Islet precursor cell (in vitro differentiated cells): ENCODE measurements at regions not wholly inside any gene's neighbourhood (a gene's known extent, or its start where the extent isn't known, plus 50 kb on each side); places are given as distances from the start of the nearest gene placed in this dataset.
A peak's percentile ranks its signal among the peaks of the same experiment; 100 is the strongest.

ENCODE experiments used
- DNase-seq: peaks from one replicate; pipeline ENCODE4 v3.0.0-alpha.2; 2018

DNA sequence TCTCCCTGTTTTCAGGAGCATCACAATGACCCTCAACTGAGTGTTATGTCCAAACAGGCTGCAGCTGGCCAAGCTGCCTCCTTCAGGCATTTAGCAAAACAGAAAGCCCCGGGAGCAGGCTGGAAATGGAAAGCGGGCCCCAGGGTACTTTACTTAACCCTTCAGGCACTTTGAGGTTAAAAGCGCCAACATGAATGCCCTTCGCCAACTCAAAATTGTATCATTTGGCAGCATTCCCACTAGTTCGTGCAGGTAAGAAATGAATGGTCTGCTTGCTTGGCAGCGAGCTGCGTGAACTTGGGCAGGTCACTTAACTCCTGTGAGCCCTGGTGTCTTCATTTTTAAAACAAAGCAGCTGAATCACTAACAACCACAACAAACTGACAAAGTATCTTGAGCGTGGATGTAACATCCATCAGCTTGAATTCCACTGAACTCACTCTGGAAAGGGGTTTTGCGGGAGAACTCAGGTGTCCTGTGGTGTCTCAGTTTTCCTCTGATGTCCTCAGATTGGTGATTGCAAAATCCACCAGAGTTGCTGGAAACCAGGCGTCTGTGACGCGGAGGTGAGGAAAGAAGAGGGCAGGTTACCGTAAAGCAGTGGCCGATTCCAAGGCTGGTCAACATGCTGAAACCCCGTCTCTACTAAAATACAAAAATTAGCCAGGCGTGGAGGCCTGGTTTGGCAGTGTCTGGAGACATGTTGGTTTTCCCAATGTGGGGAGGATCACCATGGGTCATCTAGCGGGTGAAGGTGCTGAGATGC, 118.8 kb upstream of the ZNF217 start:
- DNase-seq, result no peak

GRCh38 chr20:53711333-53712211, 117.9 kb upstream of the ZNF217 start:
- DNase-seq, result no peak

- peak; percentile 84 for DNase-seq
Measured at GRCh38 chr20:53708129-53708968, 114.7 kb upstream of the ZNF217 start.

DNA sequence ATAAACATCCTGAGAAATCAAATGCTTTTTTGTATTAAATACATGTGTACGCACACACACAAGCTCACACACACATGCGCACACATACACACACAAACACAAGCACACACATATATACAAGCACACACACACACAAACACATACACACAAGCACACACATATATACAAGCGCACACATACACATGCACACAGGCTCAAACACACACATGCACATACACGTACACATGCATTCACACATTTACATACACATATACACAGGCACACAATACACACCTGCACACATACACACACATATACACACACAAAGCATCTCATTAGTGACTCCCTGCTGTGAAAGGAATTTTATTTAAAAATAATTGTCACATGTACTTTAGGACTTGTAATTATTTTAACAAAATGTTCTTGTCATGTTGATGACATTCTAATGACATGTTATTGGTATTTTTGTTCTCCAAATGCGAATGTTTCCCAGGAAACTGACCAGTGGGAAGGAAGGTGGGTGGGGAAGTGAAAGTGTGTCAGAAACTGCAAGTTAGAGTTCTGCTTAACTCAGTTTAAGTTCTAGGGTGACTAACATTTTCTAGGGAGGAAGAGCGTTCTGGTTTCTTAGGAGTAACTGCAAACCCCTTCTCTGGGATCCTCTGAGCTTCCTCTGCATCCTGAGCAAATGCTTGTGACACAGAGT, 113.9 kb upstream of the ZNF217 start:
- DNase-seq, result no peak

DNA sequence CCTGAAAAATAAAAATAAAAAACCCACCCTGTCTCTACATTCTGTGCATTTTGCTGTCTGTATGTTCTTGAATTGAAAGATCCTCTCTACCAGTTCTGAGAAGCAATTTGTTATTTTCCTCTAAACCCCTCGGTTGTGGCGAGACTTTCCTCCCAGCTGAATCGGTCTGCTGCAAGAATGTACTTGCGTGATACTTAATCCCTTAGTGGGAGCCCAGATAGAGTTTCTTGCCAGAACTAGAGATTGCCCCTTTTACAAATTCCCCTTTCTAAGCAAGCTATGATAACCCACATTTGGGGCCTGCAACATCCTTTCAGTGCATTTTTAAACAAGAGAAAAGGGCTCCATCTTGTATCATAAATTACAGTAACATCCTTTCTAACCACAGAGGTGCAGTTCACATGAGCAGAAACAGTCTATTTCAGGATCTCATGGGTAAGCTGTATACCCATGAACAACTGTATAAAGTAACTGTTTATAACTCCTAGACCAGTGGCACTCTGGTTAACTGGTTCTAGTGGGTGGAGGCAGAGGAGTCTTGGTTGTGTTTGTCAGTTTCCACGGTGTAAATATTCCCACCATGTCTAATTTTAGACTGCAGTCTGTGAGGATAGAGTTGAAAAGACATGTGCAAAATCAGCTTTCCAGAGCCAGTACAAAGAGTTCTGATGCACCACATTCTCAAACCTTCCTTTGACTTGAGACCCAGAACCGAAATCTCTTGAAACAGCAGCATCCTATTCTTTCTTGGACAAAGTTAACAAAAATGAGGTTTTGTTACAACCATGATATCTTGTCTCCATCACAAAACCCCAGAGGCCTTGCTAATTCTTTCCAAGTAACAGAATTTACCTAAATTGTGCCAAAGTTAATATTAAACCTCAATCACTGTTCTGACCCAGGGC, 113.1 kb upstream of the ZNF217 start:
- DNase-seq, result no peak

- DNase-seq, result no peak
Measured at GRCh38 chr20:53706008-53706465, 112.4 kb upstream of the ZNF217 start.

GRCh38 chr20:53702617-53703016, 109.0 kb upstream of the ZNF217 start:
- DNase-seq, result no peak

DNA sequence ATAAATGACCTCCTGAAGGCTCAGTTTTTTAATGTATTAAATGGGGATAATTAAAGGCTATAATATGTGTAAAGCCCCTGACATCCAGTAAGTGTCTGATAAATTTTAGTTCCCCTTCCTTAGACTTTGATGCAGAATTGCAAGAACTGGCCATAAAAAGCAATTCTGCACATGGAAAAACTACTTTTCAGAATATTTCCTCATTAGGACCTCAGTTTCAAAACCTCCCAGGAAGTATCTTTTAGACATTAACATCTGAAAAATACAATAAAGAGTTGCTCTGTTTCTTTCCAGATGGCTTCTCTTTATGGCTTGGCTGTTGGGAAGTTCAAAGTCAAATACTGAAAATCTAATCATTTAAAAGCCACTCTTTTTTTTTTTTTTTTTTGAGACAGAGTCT, 106.3 kb upstream of the ZNF217 start:
- no peak for DNase-seq

DNA sequence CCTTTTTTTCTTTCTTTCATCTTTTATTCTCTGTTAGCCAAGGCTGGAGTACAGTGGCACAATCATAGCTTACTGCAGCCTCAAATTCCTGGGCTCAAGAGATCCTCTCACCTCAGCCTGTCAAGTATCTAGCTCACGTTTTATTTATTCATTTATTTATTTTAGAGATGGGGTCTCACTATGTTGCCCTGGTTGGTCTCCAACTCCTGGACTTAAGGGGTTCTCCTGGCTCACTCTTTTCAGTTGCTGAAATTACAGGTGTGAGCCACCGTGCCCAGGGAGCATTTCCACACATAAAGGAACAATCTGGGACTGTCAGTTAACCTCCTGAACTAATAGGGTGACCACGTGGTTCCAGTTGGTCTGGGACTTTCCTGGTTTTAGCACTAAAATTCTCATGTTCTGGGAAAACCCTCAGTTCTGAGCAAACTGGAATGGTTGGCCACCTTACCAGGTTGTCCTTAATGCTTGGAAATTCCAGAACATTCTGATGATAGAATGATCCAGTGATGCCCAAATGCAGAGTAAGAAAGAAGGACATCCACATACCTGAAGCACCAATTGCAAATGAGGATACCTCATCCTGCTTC, 105.5 kb upstream of the ZNF217 start:
- DNase-seq, result no peak

DNA sequence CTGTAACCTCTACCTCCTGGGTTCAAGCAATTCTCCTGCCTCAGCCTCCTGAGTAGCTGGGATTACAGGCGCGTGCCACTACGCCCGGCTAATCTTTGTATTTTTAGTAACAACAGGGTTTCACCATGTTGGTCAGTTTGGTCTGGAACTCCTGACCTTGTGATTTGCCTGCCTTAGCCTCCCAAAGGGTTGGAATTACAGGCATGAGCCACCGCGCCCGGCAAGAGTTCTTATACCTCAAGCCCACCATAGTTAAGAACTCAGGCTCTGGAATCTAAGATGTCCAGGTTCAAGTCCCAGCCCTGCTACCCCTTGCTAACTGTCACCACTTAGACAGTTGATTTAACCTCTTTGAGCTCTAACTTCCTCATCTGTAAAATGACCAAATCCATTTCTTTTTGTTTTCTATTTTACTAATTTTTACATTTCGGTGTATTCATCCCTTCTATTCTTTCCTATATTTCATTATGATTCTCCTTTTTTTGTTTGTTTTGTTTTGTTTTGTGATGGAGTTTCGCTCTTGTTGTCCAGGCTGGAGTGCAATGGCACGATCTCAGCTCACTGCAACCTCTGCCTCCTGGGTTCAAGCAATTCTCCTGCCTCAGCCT, 104.8 kb upstream of the ZNF217 start:
- no peak for DNase-seq

DNA sequence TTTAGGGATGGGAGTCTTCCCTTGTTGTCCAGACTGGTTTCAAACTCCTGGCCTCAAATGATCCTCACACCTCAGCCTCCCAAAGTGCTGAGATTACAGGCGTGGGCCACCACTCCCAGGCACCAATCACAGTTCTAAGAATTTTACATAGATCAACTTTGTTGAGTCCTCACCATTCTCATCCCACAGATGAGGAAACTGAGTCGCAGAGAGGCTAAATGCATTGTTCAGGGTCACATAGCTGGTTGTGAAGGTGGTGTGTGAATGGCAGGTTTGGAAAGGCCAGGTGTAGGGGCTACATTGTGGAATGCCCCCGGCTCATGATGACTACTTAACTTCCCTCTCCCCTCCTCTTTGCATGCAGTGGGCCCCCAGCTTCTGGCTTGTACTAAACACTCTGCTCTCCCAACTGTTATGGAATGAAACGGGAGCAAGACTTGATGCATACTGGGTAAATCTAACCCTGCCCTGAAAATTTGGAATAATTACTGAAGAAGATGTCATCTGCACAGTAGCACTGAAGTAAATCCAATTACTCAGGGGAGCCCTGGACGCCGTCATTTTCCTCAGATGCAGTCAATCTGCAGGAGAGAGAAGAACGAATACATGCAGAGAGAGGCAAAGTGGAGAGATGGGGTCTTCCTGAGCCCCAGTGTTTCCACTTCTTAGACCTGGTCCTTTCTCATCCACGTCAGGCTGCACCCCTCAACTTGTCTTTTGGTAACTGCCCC, 102.3 kb upstream of the ZNF217 start:
- no peak for DNase-seq

GRCh38 chr20:53693262-53693871, 99.7 kb upstream of the ZNF217 start:
- DNase-seq, result no peak

- DNase-seq, result no peak
Measured at GRCh38 chr20:53692465-53693067, 98.9 kb upstream of the ZNF217 start.

- no peak for DNase-seq
Measured at GRCh38 chr20:53691811-53692192, 98.2 kb upstream of the ZNF217 start.

- DNase-seq, result no peak
Measured at GRCh38 chr20:53691060-53691810, 97.6 kb upstream of the ZNF217 start.

DNA sequence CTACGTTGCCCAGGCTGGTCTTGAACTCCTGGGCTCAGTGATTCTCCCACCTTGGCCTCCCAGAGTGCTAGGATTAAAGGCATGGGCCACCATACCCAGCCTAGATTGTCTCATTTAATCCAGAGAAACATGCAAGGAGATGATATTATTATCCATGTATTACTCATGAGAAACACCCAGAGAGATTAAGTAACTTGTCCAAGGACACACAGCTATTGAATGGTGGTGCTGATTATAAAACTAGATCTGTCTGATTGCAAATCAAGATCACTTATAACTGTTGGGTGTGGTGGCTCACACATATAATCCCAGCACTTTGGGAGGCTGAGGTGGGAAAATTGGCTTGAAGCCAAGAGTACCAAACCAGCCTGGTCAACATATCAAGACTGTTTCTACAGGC, 94.4 kb upstream of the ZNF217 start:
- no peak for DNase-seq

DNA sequence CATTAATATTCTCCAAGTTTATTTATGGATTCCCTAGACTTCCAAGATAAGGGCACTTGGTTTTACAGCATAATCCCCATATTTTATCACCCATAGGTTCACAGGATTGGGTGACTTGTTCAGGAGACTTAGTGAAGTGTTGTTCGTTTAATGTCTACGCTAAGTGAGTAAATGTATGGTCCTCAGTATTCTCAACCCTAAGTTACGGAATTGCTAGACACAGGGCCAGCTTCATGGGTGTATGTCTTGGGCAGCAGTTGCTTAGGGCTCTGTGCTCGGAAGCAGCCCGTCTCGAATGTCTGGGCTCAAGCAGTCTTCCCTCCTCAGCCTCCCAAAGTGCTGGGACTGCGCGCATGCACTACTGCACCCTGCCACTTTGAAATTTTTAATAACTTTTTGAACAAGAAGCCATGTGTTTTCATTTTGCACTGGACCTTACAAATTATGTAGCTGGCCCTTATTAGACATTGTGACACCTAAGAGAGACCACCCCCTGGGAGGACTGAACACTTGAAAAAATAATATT, 91.5 kb upstream of the ZNF217 start:
- DNase-seq, result no peak

DNA sequence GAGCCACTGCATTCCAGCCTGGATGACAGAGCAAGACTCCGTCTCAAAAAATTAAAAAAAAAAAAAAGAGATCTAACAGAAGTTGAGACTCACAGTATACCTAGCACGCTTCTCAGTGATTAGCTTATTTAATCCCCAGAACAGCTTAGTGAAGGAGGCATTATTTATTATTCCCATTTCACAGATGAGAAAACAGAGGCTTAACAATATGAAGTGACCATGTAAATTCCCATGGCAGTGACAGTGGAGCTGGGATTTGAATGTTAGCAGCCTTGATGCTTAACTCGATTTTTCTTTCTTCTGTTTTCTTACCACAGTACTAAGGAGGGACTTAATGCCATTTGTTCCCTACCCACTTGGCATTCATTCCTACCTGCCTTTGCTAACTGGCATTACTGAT, 89.9 kb upstream of the ZNF217 start:
- no peak for DNase-seq
